ENCODE measurements at regions not wholly inside any gene's neighbourhood (a gene's known extent, or its start where the extent isn't known, plus 50 kb on each side); places are given as distances from the start of the nearest gene placed in this dataset.

DNA sequence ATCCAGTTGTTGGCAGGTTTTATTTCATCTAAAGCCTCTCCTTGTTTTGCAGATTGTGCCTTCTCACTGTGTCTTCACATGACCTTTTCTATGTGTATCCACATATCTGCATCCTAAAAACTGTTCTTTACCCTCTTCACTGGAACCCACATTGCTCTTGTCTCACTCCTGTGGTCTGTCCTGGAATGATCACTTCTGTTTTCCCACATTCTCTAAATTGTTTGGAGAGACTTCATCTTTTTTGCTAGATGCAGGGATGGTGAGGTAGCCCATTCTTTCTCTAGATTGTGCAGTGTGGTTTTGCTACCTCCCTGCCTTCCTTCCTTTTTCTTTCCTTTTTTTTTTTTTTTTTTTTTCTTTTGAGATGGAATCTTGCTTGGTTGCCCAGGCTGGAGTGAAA, 608.6 kb upstream of the MIR17HG start:
- Histone ChIP-seq H2AFZ (replicated peaks; ENCODE audit: low read length, poor library complexity) (no peak overlapping the region), H3K9ac (ENCODE audit: low read depth, low read length) (no peak overlapping the region), H2BK120ac (ENCODE audit: low read depth, low read length) (no peak overlapping the region), H3K18ac (ENCODE audit: low read depth, low read length) (no peak overlapping the region), H3K4me1 (ENCODE audit: control insufficient read depth, insufficient read depth, low read length) (no peaks in the 10 kb centered on the region), H3K79me1 (ENCODE audit: low read depth in 1 of 2, low read length in 2 of 2) (no peaks in the 10 kb centered on the region), H3K9me1 (ENCODE audit: insufficient read depth, low read length) (no peaks in the 10 kb centered on the region), H2AK9ac (replicated peaks; ENCODE audit: low read depth, low read length, poor library complexity) (no peak overlapping the region), H4K5ac (ENCODE audit: low read depth, low read length) (no peak overlapping the region), H3K14ac (replicated peaks; ENCODE audit: low read depth, low read length) (no peak overlapping the region), H3K27ac (ENCODE audit: insufficient read depth, low read length) (no peak overlapping the region), H3K4ac (ENCODE audit: low read depth, low read length) (no peak overlapping the region), H2BK5ac (ENCODE audit: low read depth, low read length, poor library complexity, severe bottlenecking) (no peak overlapping the region), H3K56ac (ENCODE audit: extremely low read depth, insufficient read depth, low read length) (no peak overlapping the region), H3K9me3 (ENCODE audit: control insufficient read depth, insufficient read depth, low read length) (no peaks in the 10 kb centered on the region), H4K8ac (ENCODE audit: low read depth in 2 of 2, low read length in 2 of 2) (no peak overlapping the region), H3K27me3 (ENCODE audit: control insufficient read depth, insufficient read depth, low read length) (no peaks in the 10 kb centered on the region), H3K36me3 (ENCODE audit: control insufficient read depth, insufficient read depth, low read length) (no peaks in the 10 kb centered on the region), H2BK20ac (ENCODE audit: low read depth, low read length) (no peak overlapping the region), H2BK15ac (ENCODE audit: low read depth, low read length) (no peak overlapping the region), H3K4me2 (ENCODE audit: low read depth, low read length) (no peak overlapping the region), H2AK5ac (ENCODE audit: low read depth, low read length) (no peak overlapping the region), H4K20me1 (ENCODE audit: insufficient read depth, low read length) (no peaks in the 10 kb centered on the region), H4K91ac (ENCODE audit: insufficient read depth, low read depth, low read length) (no peak overlapping the region), H3K23ac (ENCODE audit: low read depth, low read length) (no peak overlapping the region), H3K4me3 (ENCODE audit: insufficient read depth, low read depth, low read length) (no peak overlapping the region)
- in situ Hi-C loops (cut with MboI; ENCODE audit: low sequenced_read_pairs) = no loop called here
- TF ChIP-seq CHD1 (IDR thresholded peaks at IDR 0.05; ENCODE audit: low read depth, low read length) (no peak), NFE2L2 (IDR thresholded peaks at IDR 0.05; ENCODE audit: low read depth, low read length) (no peak), MAZ (IDR thresholded peaks at IDR 0.05; ENCODE audit: borderline replicate concordance, low read depth, low read length) (no peak), RFX5 (IDR thresholded peaks at IDR 0.05; ENCODE audit: low read depth, low read length) (no peak), POLR2A (IDR thresholded peaks at IDR 0.05; ENCODE audit: low read depth, low read length) (no peak)
- TF ChIP-seq, protein P1, sequence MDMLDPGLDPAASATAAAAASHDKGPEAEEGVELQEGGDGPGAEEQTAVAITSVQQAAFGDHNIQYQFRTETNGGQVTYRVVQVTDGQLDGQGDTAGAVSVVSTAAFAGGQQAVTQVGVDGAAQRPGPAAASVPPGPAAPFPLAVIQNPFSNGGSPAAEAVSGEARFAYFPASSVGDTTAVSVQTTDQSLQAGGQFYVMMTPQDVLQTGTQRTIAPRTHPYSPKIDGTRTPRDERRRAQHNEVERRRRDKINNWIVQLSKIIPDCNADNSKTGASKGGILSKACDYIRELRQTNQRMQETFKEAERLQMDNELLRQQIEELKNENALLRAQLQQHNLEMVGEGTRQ (IDR thresholded peaks at IDR 0.05; ENCODE audit: low read depth, low read length) = no peak
- TF ChIP-seq, protein P2, sequence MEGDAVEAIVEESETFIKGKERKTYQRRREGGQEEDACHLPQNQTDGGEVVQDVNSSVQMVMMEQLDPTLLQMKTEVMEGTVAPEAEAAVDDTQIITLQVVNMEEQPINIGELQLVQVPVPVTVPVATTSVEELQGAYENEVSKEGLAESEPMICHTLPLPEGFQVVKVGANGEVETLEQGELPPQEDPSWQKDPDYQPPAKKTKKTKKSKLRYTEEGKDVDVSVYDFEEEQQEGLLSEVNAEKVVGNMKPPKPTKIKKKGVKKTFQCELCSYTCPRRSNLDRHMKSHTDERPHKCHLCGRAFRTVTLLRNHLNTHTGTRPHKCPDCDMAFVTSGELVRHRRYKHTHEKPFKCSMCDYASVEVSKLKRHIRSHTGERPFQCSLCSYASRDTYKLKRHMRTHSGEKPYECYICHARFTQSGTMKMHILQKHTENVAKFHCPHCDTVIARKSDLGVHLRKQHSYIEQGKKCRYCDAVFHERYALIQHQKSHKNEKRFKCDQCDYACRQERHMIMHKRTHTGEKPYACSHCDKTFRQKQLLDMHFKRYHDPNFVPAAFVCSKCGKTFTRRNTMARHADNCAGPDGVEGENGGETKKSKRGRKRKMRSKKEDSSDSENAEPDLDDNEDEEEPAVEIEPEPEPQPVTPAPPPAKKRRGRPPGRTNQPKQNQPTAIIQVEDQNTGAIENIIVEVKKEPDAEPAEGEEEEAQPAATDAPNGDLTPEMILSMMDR (conservative IDR thresholded peaks at IDR 0.05; ENCODE audit: low read depth, low read length) = no peak
- no TSS peak for BruUV-seq (replicated peaks)
- ATAC-seq (ENCODE audit: low read depth) = no peak
- ChIA-PET CTCF (no interaction called here), POLR2A (ENCODE audit: unreplicated experiment) (no interaction called here)
- no peak for DNase-seq
- dilution Hi-C loops (cut with HindIII; ENCODE audit: low sequenced_read_pairs, unreplicated experiment) = no loop called here
- intact Hi-C loops (cut with micrococcal nuclease) = no loop called here

Measured in IMR-90 (cell line).